B cell (primary cell): ENCODE measurements at regions not wholly inside any gene's neighbourhood (a gene's known extent, or its start where the extent isn't known, plus 50 kb on each side); places are given as distances from the start of the nearest gene placed in this dataset.

Experiments used
- CTCF ChIP-seq: fragments of 200-600 bp; IDR thresholded peaks from one replicate; pipeline ENCODE4 v1.8.0; 2022; ENCODE audit warnings: antibody characterized with exemption, mild to moderate bottlenecking
- EZH2 ChIP-seq: IDR thresholded peaks from 2 replicates; pipeline ENCODE4 v1.6.1; 2012; ENCODE audit warnings: borderline replicate concordance, low read depth, mild to moderate bottlenecking, moderate library complexity, low read length; ENCODE audit not compliant: insufficient read depth, poor library complexity, severe bottlenecking

- TF ChIP-seq CTCF: no peak
- no peak for TF ChIP-seq EZH2
Observed at GRCh38 chr6:14705841-14706377, 540.0 kb upstream of the JARID2 start.
